Ramos (cell line): ENCODE measurements at regions not wholly inside any gene's neighbourhood (a gene's known extent, or its start where the extent isn't known, plus 50 kb on each side); places are given as distances from the start of the nearest gene placed in this dataset.

Source experiments
- in situ Hi-C: fragments of 300-500 bp; cut with MboI; formaldehyde crosslinking; loops from one replicate; pipeline ENCODE4 v1.14.3; 2022; ENCODE audit warnings: low sequenced_read_pairs; ENCODE audit not compliant: unreplicated experiment

GRCh38 chr3:159559771-159560170 lies 428.9 kb upstream of the IL12A start:
- in situ Hi-C loops = no loop called here

- in situ Hi-C loops = no loop called here
Measured at GRCh38 chr3:159560214-159560979, 428.2 kb upstream of the IL12A start.

- in situ Hi-C loops = no loop called here
Measured at GRCh38 chr3:159565313-159565712, 423.3 kb upstream of the IL12A start.

GRCh38 chr3:159583662-159584061 lies 405.0 kb upstream of the IL12A start:
- in situ Hi-C loops = no loop called here

- in situ Hi-C loops = no loop called here
Measured at GRCh38 chr3:159584421-159584820, 404.2 kb upstream of the IL12A start.

GRCh38 chr3:159586571-159587202 lies 401.9 kb upstream of the IL12A start:
- in situ Hi-C loops = no loop called here

- in situ Hi-C loops = no loop called here
Measured at GRCh38 chr3:159593927-159594605, 394.6 kb upstream of the IL12A start.

GRCh38 chr3:159600291-159600690 lies 388.3 kb upstream of the IL12A start:
- in situ Hi-C loops = no loop called here

GRCh38 chr3:159604151-159604581 lies 384.5 kb upstream of the IL12A start:
- in situ Hi-C loops = no loop called here

GRCh38 chr3:159605101-159605500 lies 383.5 kb upstream of the IL12A start:
- in situ Hi-C loops = no loop called here

- in situ Hi-C loops = no loop called here
Measured at GRCh38 chr3:159605776-159606175, 382.9 kb upstream of the IL12A start.

- in situ Hi-C loops = no loop called here
Measured at GRCh38 chr3:159607856-159608255, 380.8 kb upstream of the IL12A start.

GRCh38 chr3:159608311-159608710 lies 380.3 kb upstream of the IL12A start:
- in situ Hi-C loops = no loop called here

GRCh38 chr3:159609625-159610024 lies 379.0 kb upstream of the IL12A start:
- in situ Hi-C loops = no loop called here

- in situ Hi-C loops = no loop called here
Measured at GRCh38 chr3:159616234-159616825, 372.3 kb upstream of the IL12A start.

- in situ Hi-C loops = no loop called here
Measured at GRCh38 chr3:159619341-159619885, 369.2 kb upstream of the IL12A start.

GRCh38 chr3:159620281-159620680 lies 368.4 kb upstream of the IL12A start:
- in situ Hi-C loops = no loop called here

- in situ Hi-C loops = no loop called here
Measured at GRCh38 chr3:159620873-159621272, 367.8 kb upstream of the IL12A start.

- in situ Hi-C loops = no loop called here
Measured at GRCh38 chr3:159624616-159625015, 364.0 kb upstream of the IL12A start.

- in situ Hi-C loops = no loop called here
Measured at GRCh38 chr3:159625594-159625993, 363.0 kb upstream of the IL12A start.

- in situ Hi-C loops = no loop called here
Measured at GRCh38 chr3:159626598-159626997, 362.0 kb upstream of the IL12A start.
